Lower leg skin (tissue), 4 donors: ENCODE measurements at regions not wholly inside any gene's neighbourhood (a gene's known extent, or its start where the extent isn't known, plus 50 kb on each side); places are given as distances from the start of the nearest gene placed in this dataset.

Experiments
- DNase-seq, 2 donors: peaks; one replicate each; pipeline ENCODE4 v3.0.0-alpha.2; 2019; ENCODE audit warnings: low spot score in 2 of 2
- H3K4me3 ChIP-seq: fragments of 200-600 bp; sonication (generic); 2 replicates; pipeline ENCODE4 v1.5.1; 2017; ENCODE audit warnings: mild to moderate bottlenecking, low read depth; ENCODE audit not compliant: poor library complexity, severe bottlenecking
- POLR2A ChIP-seq, 2 donors: fragments of 450-650 bp; IDR thresholded peaks; one replicate each; pipeline ENCODE4 v1.6.1; 2016 to 2017; ENCODE audit warnings: antibody characterized with exemption in 2 of 2, mild to moderate bottlenecking in 1 of 2, moderate library complexity in 1 of 2
- WGBS, 2 donors: methylation state at CpG; one replicate each; pipeline ENCODE4 v1.1.5; 2018; 5-methylcytosine and 5-hydroxymethylcytosine counted together
- intact Hi-C: fragments of 100-400 bp; cut with DNase I; formaldehyde crosslinking; loops from one replicate; pipeline ENCODE4 v1.15.0; 2023; ENCODE audit warnings: low total_unique reads
- TF ChIP-seq, protein P1 (sequence below), 3 donors: fragments of 450-650 bp; IDR thresholded peaks; one replicate each; pipeline ENCODE4 v1.5.1; 2016; ENCODE audit warnings: antibody characterized with exemption in 3 of 3, mild to moderate bottlenecking in 3 of 3, moderate library complexity in 2 of 3

DNA sequence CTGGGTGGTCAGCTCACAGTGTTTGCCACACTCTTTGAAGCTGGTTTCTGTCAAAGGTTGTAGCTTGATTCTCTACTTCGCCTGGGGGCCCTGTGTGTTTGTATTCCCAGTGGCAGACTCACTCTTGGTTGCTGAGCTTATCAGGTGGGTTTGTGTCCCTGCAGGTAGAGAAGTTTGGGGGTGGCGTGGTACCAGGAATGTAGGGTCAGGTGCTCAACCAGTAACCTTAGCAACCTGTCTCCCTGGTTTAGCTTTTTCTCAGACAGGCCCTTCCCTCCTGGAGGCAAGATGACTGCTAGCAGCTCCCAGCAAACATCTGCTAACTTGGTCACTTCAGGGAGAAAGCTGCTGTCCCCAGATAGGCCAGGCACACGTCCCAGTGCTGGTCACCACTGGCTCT lies 352.2 kb downstream of the AACS start:
- 58 to 66% methylated on average over 3 of the region's 3 CpGs for WGBS, 2 donors
- DNase-seq: no peak
- intact Hi-C loops: no loop called here
- no peak for TF ChIP-seq POLR2A (IDR thresholded peaks at IDR 0.05)
- no peak overlapping the region for H3K4me3 ChIP-seq

DNA sequence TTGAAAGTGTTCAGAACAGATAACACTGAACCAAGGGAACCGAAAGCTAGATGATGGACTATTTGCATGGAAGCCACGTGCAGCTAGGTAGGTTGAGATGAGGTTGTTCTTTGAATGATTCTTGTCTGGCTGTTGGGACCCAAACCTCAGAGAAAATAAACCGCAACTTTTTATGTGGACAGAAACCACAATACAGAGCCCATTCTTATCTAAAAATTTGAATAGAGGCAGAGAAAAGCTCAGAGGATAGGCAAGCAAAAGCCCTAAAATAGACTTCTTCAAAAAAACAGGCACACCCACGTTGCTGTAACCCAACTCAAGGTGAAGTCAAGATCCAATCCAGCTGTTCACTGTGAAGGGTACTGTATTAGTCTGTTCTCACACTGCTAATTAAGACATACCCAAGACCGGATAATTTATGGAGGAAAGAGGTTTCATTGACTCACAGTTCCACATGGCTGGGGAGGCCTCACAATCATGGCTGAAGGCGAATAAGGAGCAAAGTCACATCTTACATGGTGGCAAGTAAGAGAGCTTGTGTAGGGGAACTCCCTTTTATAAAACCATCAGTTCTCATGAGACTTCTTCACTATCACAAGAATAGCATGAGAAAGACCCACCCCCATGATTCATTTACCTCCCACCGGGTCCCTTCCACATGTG lies 353.8 kb downstream of the AACS start:
- 81% methylated on average over 7 of the region's 7 CpGs for WGBS, 2 donors
- TF ChIP-seq, protein P1, sequence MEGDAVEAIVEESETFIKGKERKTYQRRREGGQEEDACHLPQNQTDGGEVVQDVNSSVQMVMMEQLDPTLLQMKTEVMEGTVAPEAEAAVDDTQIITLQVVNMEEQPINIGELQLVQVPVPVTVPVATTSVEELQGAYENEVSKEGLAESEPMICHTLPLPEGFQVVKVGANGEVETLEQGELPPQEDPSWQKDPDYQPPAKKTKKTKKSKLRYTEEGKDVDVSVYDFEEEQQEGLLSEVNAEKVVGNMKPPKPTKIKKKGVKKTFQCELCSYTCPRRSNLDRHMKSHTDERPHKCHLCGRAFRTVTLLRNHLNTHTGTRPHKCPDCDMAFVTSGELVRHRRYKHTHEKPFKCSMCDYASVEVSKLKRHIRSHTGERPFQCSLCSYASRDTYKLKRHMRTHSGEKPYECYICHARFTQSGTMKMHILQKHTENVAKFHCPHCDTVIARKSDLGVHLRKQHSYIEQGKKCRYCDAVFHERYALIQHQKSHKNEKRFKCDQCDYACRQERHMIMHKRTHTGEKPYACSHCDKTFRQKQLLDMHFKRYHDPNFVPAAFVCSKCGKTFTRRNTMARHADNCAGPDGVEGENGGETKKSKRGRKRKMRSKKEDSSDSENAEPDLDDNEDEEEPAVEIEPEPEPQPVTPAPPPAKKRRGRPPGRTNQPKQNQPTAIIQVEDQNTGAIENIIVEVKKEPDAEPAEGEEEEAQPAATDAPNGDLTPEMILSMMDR (IDR thresholded peaks at IDR 0.05): no peak
- TF ChIP-seq POLR2A (IDR thresholded peaks at IDR 0.05): no peak
- intact Hi-C loops: no loop called here
- no peak overlapping the region for H3K4me3 ChIP-seq
- DNase-seq: no peak

DNA sequence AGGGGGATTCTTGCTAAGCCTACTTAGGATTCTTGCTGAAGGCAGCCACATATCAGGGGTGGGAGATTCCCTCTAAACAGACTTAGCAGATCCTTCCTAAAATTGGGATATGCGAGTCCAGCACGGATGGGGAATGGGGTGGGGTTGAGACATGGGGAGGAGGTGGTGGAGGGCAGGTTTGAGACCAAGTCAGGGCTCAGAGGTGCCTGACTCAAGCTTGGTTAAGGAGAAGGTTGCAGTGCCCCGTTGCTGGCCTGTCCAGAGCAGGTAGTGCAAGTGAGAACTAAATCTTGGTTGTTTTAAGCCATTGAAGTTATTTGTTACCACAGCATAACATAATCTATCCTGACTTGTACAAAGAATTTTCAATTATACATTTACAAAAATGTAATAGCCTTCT lies 359.7 kb downstream of the AACS start:
- TF ChIP-seq, protein P1 (IDR thresholded peaks at IDR 0.05): no peak
- no peak for TF ChIP-seq POLR2A (IDR thresholded peaks at IDR 0.05)
- WGBS, 2 donors: 63 to 65% methylated on average over 3 of the region's 3 CpGs
- intact Hi-C loops: no loop called here
- no peak overlapping the region for H3K4me3 ChIP-seq
- no peak for DNase-seq

DNA sequence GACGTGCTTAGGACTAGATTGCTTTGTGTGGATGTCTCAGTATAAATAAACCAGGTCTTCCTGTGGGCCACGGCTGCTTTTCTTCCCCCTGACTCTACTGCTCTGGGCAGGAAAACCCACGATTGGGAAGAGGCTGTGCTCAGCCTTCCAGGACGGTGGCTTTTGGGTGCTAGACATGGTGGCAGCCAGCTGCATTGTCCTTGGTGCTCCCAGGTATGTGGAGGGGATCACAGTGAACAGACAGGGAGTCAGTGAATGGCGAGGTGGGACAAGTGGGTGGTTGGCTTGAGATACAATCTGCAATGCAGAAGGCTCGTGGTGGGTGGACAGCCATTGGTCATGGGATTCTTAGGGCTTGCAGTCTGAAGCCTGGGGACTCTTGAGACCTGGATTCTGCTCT lies 366.3 kb downstream of the AACS start:
- intact Hi-C loops: no loop called here
- 69 to 75% methylated on average over 6 of the region's 6 CpGs for WGBS, 2 donors
- DNase-seq: no peak
- no peak overlapping the region for H3K4me3 ChIP-seq
- TF ChIP-seq, protein P1 (IDR thresholded peaks at IDR 0.05): no peak
- no peak for TF ChIP-seq POLR2A (IDR thresholded peaks at IDR 0.05)

DNA sequence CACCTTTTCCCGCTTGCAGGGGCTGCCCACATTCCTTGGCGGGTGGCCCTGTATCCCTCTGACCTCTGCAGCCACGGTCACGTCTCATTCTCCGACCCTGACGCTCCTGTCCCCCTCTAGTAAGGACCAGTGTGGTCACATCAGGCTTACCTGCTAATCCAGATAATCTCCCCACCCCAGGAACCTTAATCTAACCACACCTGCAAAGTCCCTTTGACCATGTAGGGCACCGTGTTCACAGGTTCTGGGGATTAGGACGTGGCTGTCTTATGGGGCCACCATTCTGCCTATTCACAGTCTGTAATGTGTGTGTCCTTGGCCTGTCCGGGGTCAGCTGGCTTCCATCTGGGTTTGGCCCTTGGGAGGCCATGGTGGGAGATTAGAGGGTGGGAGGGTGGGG lies 368.9 kb downstream of the AACS start:
- intact Hi-C loops: no loop called here
- no peak for DNase-seq
- WGBS, 2 donors: 81 to 88% methylated on average over 7 to 9 of the region's 9 CpGs
- no peak overlapping the region for H3K4me3 ChIP-seq
- TF ChIP-seq, protein P1 (IDR thresholded peaks at IDR 0.05): no peak
- no peak for TF ChIP-seq POLR2A (IDR thresholded peaks at IDR 0.05)

DNA sequence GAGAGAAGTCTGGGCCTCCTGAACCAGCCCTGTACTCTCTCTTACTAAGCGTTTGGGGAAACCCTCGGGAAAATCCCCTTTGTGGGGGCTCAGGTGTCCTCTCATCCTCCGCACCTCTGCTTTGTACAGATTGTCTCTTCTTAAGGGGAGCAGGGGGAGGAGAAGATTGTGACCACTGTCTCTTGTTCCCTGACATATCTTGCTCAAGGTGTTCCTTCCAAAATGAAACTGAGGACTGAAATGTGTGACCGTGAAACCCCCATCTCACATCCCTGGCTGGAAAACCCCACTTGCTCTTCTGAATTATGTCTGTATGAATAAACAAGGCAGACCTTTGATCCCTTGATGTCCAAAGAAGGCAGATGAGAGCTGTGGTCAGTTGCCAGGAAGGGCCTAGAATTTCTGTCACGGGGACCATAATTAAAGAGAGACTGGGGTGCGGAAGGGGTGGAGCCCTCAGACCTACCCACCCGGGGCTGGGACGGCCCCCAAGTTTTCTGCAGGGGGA lies 369.8 kb downstream of the AACS start:
- no peak for TF ChIP-seq POLR2A (IDR thresholded peaks at IDR 0.05)

DNA sequence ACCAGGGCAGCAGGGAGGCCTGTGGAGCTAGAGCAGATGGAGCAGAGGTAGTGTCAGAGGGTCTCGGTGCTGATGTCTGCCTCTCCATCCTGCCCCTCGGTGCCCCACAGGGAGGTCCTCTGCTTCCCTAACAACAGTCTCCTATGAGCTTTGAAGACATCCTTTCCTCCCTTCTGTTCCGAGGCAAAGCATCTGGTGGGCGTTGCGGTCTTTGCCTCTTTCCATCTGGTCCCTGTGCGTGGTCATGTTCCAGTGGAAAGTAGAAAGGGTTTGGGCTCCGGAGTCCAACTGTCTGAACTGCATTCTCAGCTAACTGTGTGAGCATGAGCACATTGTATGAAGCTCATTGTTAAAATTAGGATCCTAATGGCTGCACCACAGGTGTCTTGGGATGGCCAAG lies 370.6 kb downstream of the AACS start:
- DNase-seq: no peak
- H3K4me3 ChIP-seq: no peak overlapping the region
- intact Hi-C loops: no loop called here
- WGBS, 2 donors: 83 to 87% methylated on average over 7 of the region's 7 CpGs
- no peak for TF ChIP-seq POLR2A (IDR thresholded peaks at IDR 0.05)
- TF ChIP-seq, protein P1 (IDR thresholded peaks at IDR 0.05): no peak

More for the DNA sequence above, 369.8 kb downstream of the AACS start:
- no peak for DNase-seq
- intact Hi-C loops: no loop called here
- 80 to 83% methylated on average over 8 of the region's 8 CpGs for WGBS, 2 donors
- H3K4me3 ChIP-seq: no peak overlapping the region
